GM12878 (cell line): ENCODE measurements at regions not wholly inside any gene's neighbourhood (a gene's known extent, or its start where the extent isn't known, plus 50 kb on each side); places are given as distances from the start of the nearest gene placed in this dataset.
A peak's percentile ranks its signal among the peaks of the same experiment; 100 is the strongest.

Experiments
- ATAC-seq: fragments of 200-7000 bp; cut with Tn5 transposase; 3 replicates; pipeline ENCODE4 v1.9.1; 2020; ENCODE audit warnings: mild to moderate bottlenecking, moderate library complexity
- BruUV-seq: library from RNA; stranded (reverse); fragments of 400-500 nt; replicated peaks from 2 replicates; lab custom pipeline; 2021; lab: Mats Ljungman, UMichigan
- CTCF ChIA-PET: fragments of 300-600 bp; sonication (Branson Sonifier 250); formaldehyde crosslinking; extraction: SDS; loops from one replicate; lab custom pipeline; 2021; ENCODE audit warnings: inconsistent platforms; lab: Yijun Ruan, JAX
- POLR2A ChIA-PET: fragments of 350-600 bp; formaldehyde crosslinking; extraction: SDS; loops from one replicate; lab custom pipeline; 2021; ENCODE audit warnings: inconsistent platforms; lab: Charles Lee
- RAD21 ChIA-PET: fragments of 300-600 bp; sonication (Branson Sonifier 250); formaldehyde crosslinking; loops from one replicate; lab custom pipeline; 2023; ENCODE audit warnings: antibody characterized with exemption; ENCODE audit not compliant: unreplicated experiment; lab: Charles Lee
- SMC1A ChIA-PET: fragments of 300-600 bp; sonication (Branson Sonifier 250); formaldehyde crosslinking; loops from one replicate; lab custom pipeline; 2023; ENCODE audit not compliant: unreplicated experiment, uncharacterized antibody; lab: Charles Lee
- DNase-seq: peaks from one replicate; pipeline ENCODE4 v3.0.0-alpha.2; 2011; ENCODE audit warnings: low read depth, low spot score
- FAIRE-seq: peaks from 3 replicates; lab custom pipeline; 2011; peaks lifted over from hg19 to GRCh38; lab: Jason Lieb, UNC
- H2AFZ ChIP-seq: 2 replicates; pipeline ENCODE4 v1.6.0; 2011; ENCODE audit warnings: low read depth, low read length, control low read depth; ENCODE audit not compliant: control insufficient read depth
- H3K27ac ChIP-seq: 2 replicates; pipeline ENCODE4 v1.5.1; 2011; ENCODE audit warnings: control low read depth; ENCODE audit not compliant: control insufficient read depth, insufficient read depth
- H3K27me3 ChIP-seq, 2 experiments: replicated peaks in 1 of 2; 2 replicates each; pipeline versions ENCODE4 v1.6.0 to v1.6.1; 2011; ENCODE audit warnings: low read length in 1 of 2; ENCODE audit not compliant: control insufficient read depth in 2 of 2, insufficient read depth in 2 of 2
- H3K36me3 ChIP-seq, 2 experiments: 2 replicates each; pipeline ENCODE4 v1.5.1; 2011; ENCODE audit warnings: low read length in 1 of 2; ENCODE audit not compliant: control insufficient read depth in 2 of 2, insufficient read depth in 2 of 2
- H3K4me1 ChIP-seq: 2 replicates; pipeline ENCODE4 v1.6.1; 2011; ENCODE audit warnings: mild to moderate bottlenecking, low read length, moderate library complexity, mixed read lengths; ENCODE audit not compliant: control insufficient read depth, insufficient read depth
- H3K4me2 ChIP-seq: 2 replicates; pipeline ENCODE4 v1.6.0; 2011; ENCODE audit warnings: control low read depth; ENCODE audit not compliant: control insufficient read depth, insufficient read depth
- H3K4me3 ChIP-seq: fragments of 200-600 bp; sonication (generic); 2 replicates; pipeline ENCODE4 v1.5.1; 2016
- H3K79me2 ChIP-seq: 2 replicates; pipeline ENCODE4 v1.6.0; 2011; ENCODE audit warnings: low read length; ENCODE audit not compliant: control insufficient read depth, insufficient read depth
- H3K9ac ChIP-seq: 2 replicates; pipeline ENCODE4 v1.8.0; 2011; ENCODE audit warnings: low read length, control low read depth, mixed read lengths; ENCODE audit not compliant: control insufficient read depth, insufficient read depth
- H3K9me3 ChIP-seq: replicated peaks from 3 replicates; pipeline ENCODE4 v1.5.1; 2011; ENCODE audit warnings: mild to moderate bottlenecking, low read length; ENCODE audit not compliant: control insufficient read depth, insufficient read depth
- H4K20me1 ChIP-seq: 2 replicates; pipeline ENCODE4 v1.6.0; 2011; ENCODE audit not compliant: control insufficient read depth, insufficient read depth
- BHLHE40 ChIP-seq, 2 experiments: fragments of 450-650 bp in 1 of 2; IDR thresholded peaks; 2 replicates each; pipeline ENCODE4 v1.6.1; 2011 to 2017; ENCODE audit warnings: low read depth in 2 of 2, borderline replicate concordance in 1 of 2, improper control_type of control experiment in 1 of 2, low read length in 1 of 2, mild to moderate bottlenecking in 1 of 2
- CHD2 ChIP-seq: IDR thresholded peaks from 2 replicates; pipeline ENCODE4 v1.6.1; 2011; ENCODE audit warnings: low read depth, low read length, improper control_type of control experiment, borderline replicate concordance
- EED ChIP-seq: sonication (generic); IDR thresholded peaks from 2 replicates; pipeline ENCODE4 v1.6.1; 2016; ENCODE audit warnings: antibody characterized with exemption, low read depth
- FOXK2 ChIP-seq: fragments of 450-650 bp; IDR thresholded peaks from 2 replicates; pipeline ENCODE4 v1.6.1; 2017; ENCODE audit warnings: mild to moderate bottlenecking, moderate library complexity
- LARP7 ChIP-seq: fragments of 450-650 bp; IDR thresholded peaks from 2 replicates; pipeline ENCODE4 v1.6.1; 2017; ENCODE audit warnings: mild to moderate bottlenecking
- NFYA ChIP-seq: IDR thresholded peaks from 2 replicates; pipeline ENCODE4 v1.6.1; 2011; ENCODE audit warnings: low read depth, mild to moderate bottlenecking, low read length, improper control_type of control experiment, borderline replicate concordance
- NR2C2 ChIP-seq: IDR thresholded peaks from 2 replicates; pipeline ENCODE4 v1.6.1; 2011; ENCODE audit warnings: borderline replicate concordance, low read depth; ENCODE audit not compliant: control insufficient read depth, insufficient read length
- PKNOX1 ChIP-seq: fragments of 450-650 bp; IDR thresholded peaks from 2 replicates; pipeline ENCODE4 v1.6.1; 2016; ENCODE audit warnings: mild to moderate bottlenecking
- SREBF1 ChIP-seq: IDR thresholded peaks from 2 replicates; pipeline ENCODE4 v1.6.1; 2012; ENCODE audit warnings: mild to moderate bottlenecking, low read length
- TBL1XR1 ChIP-seq: IDR thresholded peaks from 2 replicates; pipeline ENCODE4 v1.6.1; 2012; ENCODE audit warnings: low read depth, low read length, improper control_type of control experiment
- TCF7 ChIP-seq: IDR thresholded peaks from 2 replicates; pipeline ENCODE4 v1.6.1; 2014; ENCODE audit warnings: antibody characterized with exemption, borderline replicate concordance
- USF1 ChIP-seq: IDR thresholded peaks from 2 replicates; pipeline ENCODE4 v1.6.1; 2011; ENCODE audit warnings: borderline replicate concordance, low read depth, mild to moderate bottlenecking, moderate library complexity, mixed read lengths, low read length; ENCODE audit not compliant: insufficient read depth; ENCODE audit errors: extremely low read length
- YY1 ChIP-seq: IDR thresholded peaks from 2 replicates; pipeline ENCODE4 v1.6.1; 2011; ENCODE audit warnings: low read depth, mild to moderate bottlenecking, low read length
- WGBS: methylation state at CpG from one replicate; pipeline ENCODE4 v1.1.6; 2016; ENCODE audit warnings: low lambda C conversion rate; ENCODE audit not compliant: insufficient replicate concordance, insufficient coverage; ENCODE audit errors: missing lambda C conversion rate; 5-methylcytosine and 5-hydroxymethylcytosine counted together
- in situ Hi-C: fragments of 300-500 bp; cut with MboI; formaldehyde crosslinking; loops from 9 replicates; pipeline ENCODE4 v1.14.3; 2018; ENCODE audit warnings: mixed read lengths
- intact Hi-C: fragments of 100-400 bp; cut with micrococcal nuclease; formaldehyde crosslinking; loops from one replicate; pipeline ENCODE4 v1.14.2; 2022; ENCODE audit not compliant: unreplicated experiment

GRCh38 chr3:72627271-72627670, 221.0 kb downstream of the SHQ1 start:
- Histone ChIP-seq H3K9ac (no peak overlapping the region), H3K79me2 (no peaks in the 10 kb centered on the region), H3K4me1 (peaks cover 25% of the 10 kb centered on the region), H3K27me3 (no peaks in the 10 kb centered on the region), H3K4me2 (no peak overlapping the region), H3K9me3 (peaks cover 3% of the 10 kb centered on the region; the same call in 1 of the 3 replicates), H3K27ac (no peak overlapping the region), H3K36me3 (no peaks in the 10 kb centered on the region), H3K4me3 (no peak overlapping the region), H2AFZ (no peak overlapping the region), H4K20me1 (no peaks in the 10 kb centered on the region)
- no TSS peak for BruUV-seq
- TF ChIP-seq LARP7 (no peak), NFYA (no peak), PKNOX1 (no peak), BHLHE40 (IDR thresholded peaks at IDR 0.05; ENCODE audit: borderline replicate concordance in 1 of 2, low read depth in 2 of 2, low read length in 1 of 2) (peak in 1 of 2 experiments; percentile 26; a peak in 1 of 4 replicates), EED (no peak), TBL1XR1 (no peak), TCF7 (no peak), CHD2 (no peak), USF1 (peak; percentile 30), SREBF1 (no peak), YY1 (no peak), NR2C2 (no peak), FOXK2 (no peak)
- RAD21 ChIA-PET, result interaction anchor here (0.9 kb wide), 1 partner anchor 459 kb away, joined by 3 read pairs; no protein-coding TSS in a partner anchor
- in situ Hi-C loops, result no loop called here
- FAIRE-seq (no peak), DNase-seq (no peak), ATAC-seq (no peak)
- CTCF ChIA-PET, result no interaction called here
- SMC1A ChIA-PET, result interaction anchor here (1.2 kb wide), 1 partner anchor 19 kb away, joined by 3 read pairs; no protein-coding TSS in a partner anchor
- intact Hi-C loops, result no loop called here
- WGBS, result 33% methylated on average over 4 of the region's 4 CpGs
- POLR2A ChIA-PET, result no interaction called here
